ENCODE measurements at regions not wholly inside any gene's neighbourhood (a gene's known extent, or its start where the extent isn't known, plus 50 kb on each side); places are given as distances from the start of the nearest gene placed in this dataset.

GRCh38 chr13:37274569-37275497 lies 169.4 kb upstream of the CSNK1A1L start:
- TF ChIP-seq CTCF (IDR thresholded peaks at IDR 0.05) (no peak), POLR2AphosphoS5 (IDR thresholded peaks at IDR 0.05) (no peak)
